ENCODE measurements at regions not wholly inside any gene's neighbourhood (a gene's known extent, or its start where the extent isn't known, plus 50 kb on each side); places are given as distances from the start of the nearest gene placed in this dataset.

DNA sequence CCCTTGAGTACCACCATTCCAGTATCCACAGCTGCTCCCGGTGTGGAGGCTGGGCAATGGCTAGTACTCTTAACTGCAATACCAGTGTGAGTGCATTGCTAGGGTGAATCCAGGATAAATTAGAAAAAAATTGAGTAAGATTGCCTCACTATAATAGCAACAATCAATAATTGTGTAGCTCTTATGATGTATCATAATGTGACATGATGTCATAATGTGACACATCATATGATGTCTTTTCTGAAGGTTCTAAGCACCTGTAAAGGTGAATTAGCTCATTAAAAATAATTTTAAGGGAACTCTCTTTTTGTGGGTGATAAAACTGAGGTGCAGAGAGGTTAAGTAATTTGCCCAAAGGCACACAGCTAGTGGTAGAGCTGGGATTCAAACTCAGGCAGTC is 424.4 kb downstream of the HLX start:
- no peak for TF ChIP-seq LEF1 (IDR thresholded peaks at IDR 0.05; ENCODE audit: borderline replicate concordance)
- TF ChIP-seq FOXA1 (IDR thresholded peaks at IDR 0.05): no peak
- no peak for TF ChIP-seq CTBP1 (IDR thresholded peaks at IDR 0.05; ENCODE audit: borderline replicate concordance)
- no peak for TF ChIP-seq BHLHE40 (IDR thresholded peaks at IDR 0.05; ENCODE audit: borderline replicate concordance)
- no peak for TF ChIP-seq FOXM1 (IDR thresholded peaks at IDR 0.05; ENCODE audit: borderline replicate concordance)
- TF ChIP-seq, protein P1, sequence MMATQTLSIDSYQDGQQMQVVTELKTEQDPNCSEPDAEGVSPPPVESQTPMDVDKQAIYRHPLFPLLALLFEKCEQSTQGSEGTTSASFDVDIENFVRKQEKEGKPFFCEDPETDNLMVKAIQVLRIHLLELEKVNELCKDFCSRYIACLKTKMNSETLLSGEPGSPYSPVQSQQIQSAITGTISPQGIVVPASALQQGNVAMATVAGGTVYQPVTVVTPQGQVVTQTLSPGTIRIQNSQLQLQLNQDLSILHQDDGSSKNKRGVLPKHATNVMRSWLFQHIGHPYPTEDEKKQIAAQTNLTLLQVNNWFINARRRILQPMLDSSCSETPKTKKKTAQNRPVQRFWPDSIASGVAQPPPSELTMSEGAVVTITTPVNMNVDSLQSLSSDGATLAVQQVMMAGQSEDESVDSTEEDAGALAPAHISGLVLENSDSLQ (IDR thresholded peaks at IDR 0.05): no peak
- no peak for TF ChIP-seq SP1 (IDR thresholded peaks at IDR 0.05)
- TF ChIP-seq ELF4 (IDR thresholded peaks at IDR 0.05): no peak
- TF ChIP-seq L3MBTL2 (conservative IDR thresholded peaks at IDR 0.05): no peak
- no peak for TF ChIP-seq SUZ12 (IDR thresholded peaks at IDR 0.05)

All from HEK293T (cell line).